CD4-positive, alpha-beta T cell (primary cell): ENCODE measurements at regions not wholly inside any gene's neighbourhood (a gene's known extent, or its start where the extent isn't known, plus 50 kb on each side); places are given as distances from the start of the nearest gene placed in this dataset.
A peak's percentile ranks its signal among the peaks of the same experiment; 100 is the strongest.

Source experiments
- ATAC-seq: fragments of 200-7000 bp; cut with Tn5 transposase; one replicate; pipeline ENCODE4 v1.10.0; 2022; ENCODE audit warnings: mild to moderate bottlenecking; ENCODE audit not compliant: poor library complexity
- CTCF ChIA-PET: fragments of 350-600 bp; sonication (Branson Sonifier 250); formaldehyde crosslinking; loops from one replicate; lab custom pipeline; 2021; ENCODE audit warnings: antibody characterized with exemption, inconsistent platforms; lab: Charles Lee
- POLR2A ChIA-PET: fragments of 350-600 bp; sonication (Branson Sonifier 250); formaldehyde crosslinking; loops from one replicate; lab custom pipeline; 2021; ENCODE audit warnings: antibody characterized with exemption, inconsistent platforms; lab: Charles Lee
- DNase-seq, 14 experiments: peaks; one replicate each; pipeline ENCODE4 v3.0.0-alpha.2; 2013 to 2020; ENCODE audit warnings: mixed read lengths in 2 of 14
- H3K27ac ChIP-seq, 2 donors: one replicate each; pipeline versions ENCODE4 v1.5.1 to v1.7.0; 2013; ENCODE audit warnings: low read length in 2 of 2, low read depth in 1 of 2, mild to moderate bottlenecking in 1 of 2
- H3K27me3 ChIP-seq, 2 experiments: 1 replicate in 1 of 2; 2 replicates in 1 of 2; pipeline versions ENCODE4 v1.6.1 to v1.7.0; 2013; ENCODE audit warnings: low read length in 2 of 2, control low read depth in 1 of 2, mild to moderate bottlenecking in 1 of 2, moderate library complexity in 1 of 2; ENCODE audit not compliant: insufficient read depth in 2 of 2, control insufficient read depth in 1 of 2
- H3K36me3 ChIP-seq: one replicate; pipeline ENCODE4 v1.6.1; 2013; ENCODE audit warnings: low read length, control low read depth; ENCODE audit not compliant: insufficient read depth
- H3K4me1 ChIP-seq: one replicate; pipeline ENCODE4 v1.6.1; 2013; ENCODE audit warnings: low read length, control low read depth; ENCODE audit not compliant: insufficient read depth
- H3K4me3 ChIP-seq: one replicate; pipeline ENCODE4 v1.5.1; 2013; ENCODE audit warnings: mild to moderate bottlenecking, low read length, moderate library complexity
- H3K9me3 ChIP-seq, 2 experiments: 1 replicate in 1 of 2; 2 replicates in 1 of 2; pipeline versions ENCODE4 v1.6.1 to v1.7.0; 2013; ENCODE audit warnings: low read length in 2 of 2, mild to moderate bottlenecking in 2 of 2, control low read depth in 1 of 2, moderate library complexity in 1 of 2; ENCODE audit not compliant: control insufficient read depth in 1 of 2, insufficient read depth in 1 of 2
- H3K27ac Mint-ChIP-seq: one replicate; pipeline ENCODE4 v1.8.0; 2020; ENCODE audit warnings: mixed read lengths
- H3K27me3 Mint-ChIP-seq: one replicate; pipeline ENCODE4 v1.8.0; 2021; ENCODE audit warnings: mixed read lengths
- H3K36me3 Mint-ChIP-seq: one replicate; pipeline ENCODE4 v1.8.0; 2021; ENCODE audit warnings: low read depth, mixed read lengths
- H3K4me1 Mint-ChIP-seq: one replicate; pipeline ENCODE4 v1.8.0; 2021; ENCODE audit warnings: low read depth, mixed read lengths
- H3K4me3 Mint-ChIP-seq: one replicate; pipeline ENCODE4 v1.8.0; 2020; ENCODE audit warnings: mild to moderate bottlenecking, mixed read lengths
- H3K9me3 Mint-ChIP-seq: one replicate; pipeline ENCODE4 v1.8.0; 2020; ENCODE audit warnings: mixed read lengths
- intact Hi-C, 2 experiments: fragments of 100-400 bp; cut with DNase I in 1 of 2; cut with micrococcal nuclease in 1 of 2; formaldehyde crosslinking; loops; one replicate each; pipeline versions ENCODE4 v1.15.1 to v1.9.0; 2023 to 2025; cut with DNase I, micrococcal nuclease
- TF ChIP-seq, protein P1 (sequence below): fragments of 200-600 bp; IDR thresholded peaks from one replicate; pipeline ENCODE4 v1.8.0; 2022; ENCODE audit warnings: antibody characterized with exemption, mild to moderate bottlenecking

GRCh38 chr4:117429506-117429905, 344.1 kb upstream of the TRAM1L1 start:
- CTCF ChIA-PET: no interaction called here
- Histone ChIP-seq H3K4me1 (no peaks in the 10 kb centered on the region), H3K27me3 (no peaks in the 10 kb centered on the region), H3K27ac (no peak overlapping the region), H3K4me3 (no peak overlapping the region), H3K36me3 (no peaks in the 10 kb centered on the region), H3K9me3 (peaks cover 0 to 11% of the 10 kb centered on the region in 2 experiments)
- no peak overlapping the region for H3K4me3 Mint-ChIP-seq
- H3K4me1 Mint-ChIP-seq: no peaks in the 10 kb centered on the region
- H3K9me3 Mint-ChIP-seq: peaks cover 7% of the 10 kb centered on the region
- H3K27ac Mint-ChIP-seq: no peak overlapping the region
- POLR2A ChIA-PET: no interaction called here
- TF ChIP-seq, protein P1, sequence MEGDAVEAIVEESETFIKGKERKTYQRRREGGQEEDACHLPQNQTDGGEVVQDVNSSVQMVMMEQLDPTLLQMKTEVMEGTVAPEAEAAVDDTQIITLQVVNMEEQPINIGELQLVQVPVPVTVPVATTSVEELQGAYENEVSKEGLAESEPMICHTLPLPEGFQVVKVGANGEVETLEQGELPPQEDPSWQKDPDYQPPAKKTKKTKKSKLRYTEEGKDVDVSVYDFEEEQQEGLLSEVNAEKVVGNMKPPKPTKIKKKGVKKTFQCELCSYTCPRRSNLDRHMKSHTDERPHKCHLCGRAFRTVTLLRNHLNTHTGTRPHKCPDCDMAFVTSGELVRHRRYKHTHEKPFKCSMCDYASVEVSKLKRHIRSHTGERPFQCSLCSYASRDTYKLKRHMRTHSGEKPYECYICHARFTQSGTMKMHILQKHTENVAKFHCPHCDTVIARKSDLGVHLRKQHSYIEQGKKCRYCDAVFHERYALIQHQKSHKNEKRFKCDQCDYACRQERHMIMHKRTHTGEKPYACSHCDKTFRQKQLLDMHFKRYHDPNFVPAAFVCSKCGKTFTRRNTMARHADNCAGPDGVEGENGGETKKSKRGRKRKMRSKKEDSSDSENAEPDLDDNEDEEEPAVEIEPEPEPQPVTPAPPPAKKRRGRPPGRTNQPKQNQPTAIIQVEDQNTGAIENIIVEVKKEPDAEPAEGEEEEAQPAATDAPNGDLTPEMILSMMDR: no peak
- ATAC-seq (no peak), DNase-seq (no peak)
- intact Hi-C loops: no loop called here
- no peaks in the 10 kb centered on the region for H3K27me3 Mint-ChIP-seq
- no peaks in the 10 kb centered on the region for H3K36me3 Mint-ChIP-seq

- peaks cover 0 to 6% of the 10 kb centered on the region in 2 experiments for H3K9me3 ChIP-seq
- no peaks in the 10 kb centered on the region for H3K4me1 Mint-ChIP-seq
- no peak overlapping the region for H3K4me3 Mint-ChIP-seq
- ChIA-PET POLR2A (no interaction called here), CTCF (no interaction called here)
- DNase-seq: no peak
- TF ChIP-seq, protein P1: no peak
- no peaks in the 10 kb centered on the region for H3K36me3 Mint-ChIP-seq
- intact Hi-C loops: no loop called here
- H3K27ac Mint-ChIP-seq: no peak overlapping the region
- ATAC-seq: no peak
- H3K27me3 ChIP-seq: no peaks in the 10 kb centered on the region
- peaks cover 6% of the 10 kb centered on the region for H3K9me3 Mint-ChIP-seq
- peaks cover 5% of the 10 kb centered on the region for H3K27me3 Mint-ChIP-seq
- H3K4me3 ChIP-seq: no peak overlapping the region
- H3K4me1 ChIP-seq: no peaks in the 10 kb centered on the region
- H3K27ac ChIP-seq: no peak overlapping the region
- no peaks in the 10 kb centered on the region for H3K36me3 ChIP-seq
These were observed 349.0 kb upstream of the TRAM1L1 start for GRCh38 chr4:117434424-117434823.

DNA sequence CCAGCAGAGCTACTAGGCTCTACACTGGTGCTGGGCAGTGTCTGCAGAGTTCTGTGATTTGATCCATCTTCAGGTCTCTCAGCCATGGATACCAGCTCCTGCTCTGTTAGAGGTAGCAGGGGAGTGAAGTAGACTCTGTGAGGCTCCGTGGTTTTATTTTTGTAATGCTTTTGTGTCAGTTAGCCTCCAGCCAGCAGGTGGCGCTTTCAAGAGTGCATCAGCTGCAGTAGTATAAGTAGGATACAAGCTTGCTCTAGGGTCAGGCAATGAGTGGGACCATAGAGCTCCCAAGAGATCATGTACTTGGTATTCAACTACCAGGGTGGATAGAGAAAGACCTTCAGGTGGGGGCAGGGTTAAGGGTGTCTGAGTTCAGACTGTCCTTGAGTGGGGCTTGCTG, 362.5 kb upstream of the TRAM1L1 start:
- ChIA-PET CTCF (no interaction called here), POLR2A (no interaction called here)
- Histone ChIP-seq H3K9me3 (peaks cover 0 to 3% of the 10 kb centered on the region in 2 experiments), H3K27ac (no peak overlapping the region), H3K4me3 (no peak overlapping the region), H3K27me3 (no peaks in the 10 kb centered on the region), H3K36me3 (no peaks in the 10 kb centered on the region), H3K4me1 (no peaks in the 10 kb centered on the region)
- Mint-ChIP-seq H3K36me3 (no peaks in the 10 kb centered on the region), H3K27me3 (no peaks in the 10 kb centered on the region), H3K27ac (no peak overlapping the region), H3K4me1 (no peaks in the 10 kb centered on the region), H3K4me3 (no peak overlapping the region), H3K9me3 (no peaks in the 10 kb centered on the region)
- TF ChIP-seq, protein P1: no peak
- peak in 4 of 14 experiments; percentile 6 to 28 (median 10) for DNase-seq
- no peak for ATAC-seq
- intact Hi-C loops: loop anchor here (5.0 kb wide), 2 partner anchors 779 to 819 kb away; no protein-coding TSS in a partner anchor
